HG03135 (cell line): ENCODE measurements at regions not wholly inside any gene's neighbourhood (a gene's known extent, or its start where the extent isn't known, plus 50 kb on each side); places are given as distances from the start of the nearest gene placed in this dataset.
"Not testable (repeated sequence)": the region's sequence is repeated elsewhere in the genome, so short reads cannot be mapped to it uniquely, and the experiment has no call there.

Experiments used
- ATAC-seq: cut with Tn5 transposase; IDR thresholded peaks from one replicate; pipeline ENCODE4 v1.9.1; 2021; ENCODE audit warnings: mild to moderate bottlenecking, moderate library complexity; ENCODE audit not compliant: unreplicated experiment

- ATAC-seq: no peak
Measured at GRCh38 chr11:13134066-13134465, 125.0 kb downstream of the RASSF10 start.

- ATAC-seq: no peak
Measured at GRCh38 chr11:13134886-13135285, 125.8 kb downstream of the RASSF10 start.

GRCh38 chr11:13135385-13136271, 126.5 kb downstream of the RASSF10 start:
- ATAC-seq: no peak

GRCh38 chr11:13136272-13136596, 127.1 kb downstream of the RASSF10 start:
- no peak for ATAC-seq

- ATAC-seq: no peak
Measured at GRCh38 chr11:13137844-13138301, 128.8 kb downstream of the RASSF10 start.

- not testable (repeated sequence) for ATAC-seq
Measured at GRCh38 chr11:13139085-13139484, 130.0 kb downstream of the RASSF10 start.

- peak; percentile 83 for ATAC-seq
Measured at GRCh38 chr11:13140028-13140870, 131.1 kb downstream of the RASSF10 start.

GRCh38 chr11:13140873-13141655, 131.9 kb downstream of the RASSF10 start:
- ATAC-seq: no peak

- no peak for ATAC-seq
Measured at GRCh38 chr11:13141731-13142709, 132.9 kb downstream of the RASSF10 start.

GRCh38 chr11:13143486-13144297, 133.9 kb upstream of the BMAL1 start:
- no peak for ATAC-seq

- no peak for ATAC-seq
Measured at GRCh38 chr11:13145461-13145860, 132.1 kb upstream of the BMAL1 start.

GRCh38 chr11:13149991-13150390, 127.6 kb upstream of the BMAL1 start:
- no peak for ATAC-seq

GRCh38 chr11:13150487-13150886, 127.1 kb upstream of the BMAL1 start:
- no peak for ATAC-seq

GRCh38 chr11:13152264-13152663, 125.3 kb upstream of the BMAL1 start:
- ATAC-seq: no peak

GRCh38 chr11:13152736-13153541, 124.7 kb upstream of the BMAL1 start:
- ATAC-seq: no peak

- not testable (repeated sequence) for ATAC-seq
Measured at GRCh38 chr11:13154374-13154773, 123.2 kb upstream of the BMAL1 start.

GRCh38 chr11:13160346-13160745, 117.2 kb upstream of the BMAL1 start:
- no peak for ATAC-seq

- ATAC-seq: no peak
Measured at GRCh38 chr11:13160806-13161205, 116.8 kb upstream of the BMAL1 start.
